Stimulated activated naive B cell treated with anti-CD40 and anti-IgM and Interleukin-4, amounts not matched to agents 10 μg/mL and 1 μg/mL and 100 μg/mL, for 72 hours (primary cell): ENCODE measurements at regions not wholly inside any gene's neighbourhood (a gene's known extent, or its start where the extent isn't known, plus 50 kb on each side); places are given as distances from the start of the nearest gene placed in this dataset.

Experiments used
- ATAC-seq, 2 donors: fragments of 150-1000 bp; cut with Tn5 transposase; replicated peaks; 2 replicates each; pipeline ENCODE4 v1.10.0; 2021; ENCODE audit warnings: moderate library complexity in 1 of 2
- DNase-seq: peaks from one replicate; pipeline ENCODE4 v3.0.0; 2021
- H3K27ac Mint-ChIP-seq: one replicate; pipeline ENCODE4 v1.8.0; 2022; ENCODE audit warnings: mild to moderate bottlenecking, mixed read lengths
- H3K27me3 Mint-ChIP-seq, 2 donors: one replicate each; pipeline ENCODE4 v1.8.0; 2022; ENCODE audit warnings: mixed read lengths in 2 of 2
- H3K36me3 Mint-ChIP-seq, 2 donors: one replicate each; pipeline ENCODE4 v1.8.0; 2022; ENCODE audit warnings: mixed read lengths in 2 of 2, mild to moderate bottlenecking in 1 of 2
- H3K4me1 Mint-ChIP-seq, 2 donors: one replicate each; pipeline ENCODE4 v1.8.0; 2022; ENCODE audit warnings: mixed read lengths in 2 of 2, mild to moderate bottlenecking in 1 of 2
- H3K4me3 Mint-ChIP-seq, 2 donors: one replicate each; pipeline ENCODE4 v1.8.0; 2022; ENCODE audit warnings: mild to moderate bottlenecking in 2 of 2, mixed read lengths in 2 of 2, moderate library complexity in 1 of 2
- H3K9me3 Mint-ChIP-seq, 2 donors: one replicate each; pipeline ENCODE4 v1.8.0; 2022; ENCODE audit warnings: mixed read lengths in 2 of 2, mild to moderate bottlenecking in 1 of 2

GRCh38 chr11:29281271-29281777 is 735.5 kb downstream of the KCNA4 start:
- H3K4me3 Mint-ChIP-seq = no peak overlapping the region
- ATAC-seq = no peak
- no peaks in the 10 kb centered on the region for H3K4me1 Mint-ChIP-seq
- DNase-seq = no peak
- H3K9me3 Mint-ChIP-seq = peaks cover 0 to 3% of the 10 kb centered on the region in 2 donors
- H3K36me3 Mint-ChIP-seq = no peaks in the 10 kb centered on the region
- H3K27me3 Mint-ChIP-seq = no peaks in the 10 kb centered on the region
- H3K27ac Mint-ChIP-seq = no peak overlapping the region

GRCh38 chr11:29280452-29280851 is 736.4 kb downstream of the KCNA4 start:
- no peak for DNase-seq
- peaks cover 0 to 3% of the 10 kb centered on the region in 2 donors for H3K9me3 Mint-ChIP-seq
- no peak for ATAC-seq

DNA sequence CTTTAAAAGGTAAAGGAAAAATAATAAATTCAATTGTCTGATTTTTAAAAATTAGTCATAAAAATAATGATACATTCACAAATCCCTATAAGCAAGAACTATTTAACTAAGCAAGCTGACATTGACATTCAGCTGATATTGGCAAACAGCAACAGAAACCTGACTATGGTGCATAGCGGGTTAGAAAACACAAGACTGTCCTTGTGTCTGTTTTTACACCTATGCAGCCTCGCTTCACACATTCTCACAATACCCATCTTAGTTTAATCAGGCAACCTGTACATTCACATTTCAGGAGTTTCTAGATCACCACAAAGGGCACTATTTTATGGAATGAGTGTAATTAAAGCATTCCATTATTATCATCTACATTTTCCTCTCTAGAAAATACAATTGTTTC is 737.1 kb downstream of the KCNA4 start:
- Mint-ChIP-seq H3K4me3 (no peak overlapping the region), H3K27ac (no peak overlapping the region), H3K9me3 (peaks cover 0 to 1% of the 10 kb centered on the region in 2 donors), H3K4me1 (no peaks in the 10 kb centered on the region), H3K27me3 (no peaks in the 10 kb centered on the region), H3K36me3 (no peaks in the 10 kb centered on the region)
- DNase-seq = no peak
- no peak for ATAC-seq

More at GRCh38 chr11:29280452-29280851, 736.4 kb downstream of the KCNA4 start:
- Mint-ChIP-seq H3K27me3 (no peaks in the 10 kb centered on the region), H3K27ac (no peak overlapping the region), H3K4me3 (no peak overlapping the region), H3K4me1 (no peaks in the 10 kb centered on the region), H3K36me3 (no peaks in the 10 kb centered on the region)

DNA sequence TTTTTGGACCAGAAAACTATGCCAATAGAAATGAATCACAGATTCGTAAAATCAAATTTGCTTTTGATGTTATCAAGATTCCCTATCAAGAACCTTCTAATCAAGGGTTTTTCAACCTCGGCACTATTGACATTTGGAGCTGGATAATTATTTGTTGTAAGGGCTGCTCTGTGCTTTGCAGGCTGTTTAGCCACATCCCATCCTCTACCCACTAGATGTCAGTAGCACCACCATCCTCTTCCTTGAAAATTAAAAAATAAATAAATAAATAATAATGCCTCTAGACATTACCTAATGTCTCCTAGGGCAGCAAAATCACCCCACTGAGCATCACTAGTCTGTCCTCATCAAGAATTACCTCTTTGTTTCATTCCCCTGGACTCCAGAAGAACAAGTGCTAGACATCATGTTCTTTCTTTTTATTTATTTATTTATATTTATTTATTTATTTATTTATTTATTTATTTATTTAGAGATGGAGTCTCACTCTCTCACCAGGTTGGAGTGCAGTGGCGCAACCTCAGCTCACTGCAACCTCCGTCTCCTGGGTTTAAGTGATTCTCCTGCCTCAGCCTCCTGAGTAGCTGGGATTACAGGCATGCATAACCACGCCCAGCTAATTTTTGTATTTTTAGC is 744.7 kb downstream of the KCNA4 start:
- Mint-ChIP-seq H3K4me3 (no peak overlapping the region), H3K36me3 (no peaks in the 10 kb centered on the region), H3K27ac (no peak overlapping the region), H3K4me1 (no peaks in the 10 kb centered on the region), H3K27me3 (no peaks in the 10 kb centered on the region), H3K9me3 (peaks cover 0 to 3% of the 10 kb centered on the region in 2 donors)
- ATAC-seq (no peak), DNase-seq (no peak)

DNA sequence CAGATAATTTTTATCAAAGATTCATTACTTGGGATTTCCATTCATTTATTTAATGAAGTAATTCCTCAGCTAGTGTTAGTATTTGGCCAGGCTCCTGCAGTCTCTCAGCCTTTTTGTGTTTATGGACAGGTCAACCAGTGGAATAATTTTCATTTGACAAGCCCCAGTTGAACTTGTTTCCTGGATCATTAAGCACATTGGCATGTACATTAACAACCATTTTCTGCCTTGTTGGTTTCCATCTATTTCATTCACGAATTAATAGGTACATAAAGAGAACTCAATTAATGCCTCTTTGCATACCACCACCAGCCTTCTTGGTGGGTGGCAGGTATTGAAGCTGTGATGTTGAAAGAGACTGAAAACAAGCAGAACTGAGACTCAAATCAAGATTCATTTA is 745.2 kb downstream of the KCNA4 start:
- ATAC-seq (no peak), DNase-seq (no peak)
- Mint-ChIP-seq H3K9me3 (peaks cover 0 to 3% of the 10 kb centered on the region in 2 donors), H3K4me1 (no peaks in the 10 kb centered on the region), H3K4me3 (no peak overlapping the region), H3K27ac (no peak overlapping the region), H3K27me3 (no peaks in the 10 kb centered on the region), H3K36me3 (no peaks in the 10 kb centered on the region)

DNA sequence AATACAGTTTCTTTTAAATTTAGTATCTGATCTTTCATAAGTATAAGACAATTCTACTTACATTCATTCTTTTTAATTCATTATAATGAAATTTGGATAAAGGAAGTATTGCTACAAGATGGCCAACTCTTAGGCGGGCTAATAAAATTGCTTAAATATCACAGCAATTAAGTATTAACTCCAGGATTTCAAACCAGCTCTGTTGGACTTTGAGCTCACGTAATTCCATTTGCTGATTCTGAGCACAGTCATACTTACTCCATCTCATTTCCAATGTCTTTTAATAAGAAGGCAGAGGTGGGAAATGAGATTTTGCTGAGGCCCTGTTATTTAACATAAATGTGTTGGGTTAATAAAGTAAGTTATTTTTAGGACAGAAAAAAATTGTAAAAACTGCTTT is 748.1 kb downstream of the KCNA4 start:
- Mint-ChIP-seq H3K9me3 (peaks cover 1 to 3% of the 10 kb centered on the region in 2 donors), H3K27ac (no peak overlapping the region), H3K4me3 (no peak overlapping the region), H3K27me3 (no peaks in the 10 kb centered on the region), H3K4me1 (no peaks in the 10 kb centered on the region), H3K36me3 (no peaks in the 10 kb centered on the region)
- DNase-seq (no peak), ATAC-seq (no peak)

- Mint-ChIP-seq H3K4me3 (no peak overlapping the region), H3K9me3 (peaks cover 3 to 4% of the 10 kb centered on the region in 2 donors), H3K27me3 (no peaks in the 10 kb centered on the region), H3K27ac (no peak overlapping the region), H3K36me3 (no peaks in the 10 kb centered on the region), H3K4me1 (no peaks in the 10 kb centered on the region)
- no peak for DNase-seq
- ATAC-seq = no peak
Measured at GRCh38 chr11:29265792-29266191, 751.0 kb downstream of the KCNA4 start.

DNA sequence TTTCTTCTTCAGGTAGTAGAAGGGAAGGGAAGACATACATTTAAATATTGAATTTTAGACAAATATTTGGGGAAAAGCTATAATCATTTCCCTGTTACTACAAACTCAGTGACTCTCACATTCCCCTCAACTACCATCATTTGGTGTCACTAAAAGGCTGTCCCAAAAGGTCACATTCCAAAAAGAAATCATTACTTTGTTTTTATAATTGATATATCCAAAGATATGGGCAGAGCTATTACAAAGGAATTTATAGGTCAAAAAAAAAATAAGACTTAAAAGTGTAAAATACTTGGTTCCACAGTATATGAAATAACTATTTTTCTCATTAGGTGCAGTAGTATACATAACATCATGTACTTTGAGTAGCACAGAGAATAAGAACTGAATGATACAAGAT is 751.4 kb downstream of the KCNA4 start:
- ATAC-seq (no peak), DNase-seq (no peak)
- Mint-ChIP-seq H3K4me1 (no peaks in the 10 kb centered on the region), H3K36me3 (no peaks in the 10 kb centered on the region), H3K4me3 (no peak overlapping the region), H3K27me3 (no peaks in the 10 kb centered on the region), H3K27ac (no peak overlapping the region), H3K9me3 (peaks cover 3 to 4% of the 10 kb centered on the region in 2 donors)

DNA sequence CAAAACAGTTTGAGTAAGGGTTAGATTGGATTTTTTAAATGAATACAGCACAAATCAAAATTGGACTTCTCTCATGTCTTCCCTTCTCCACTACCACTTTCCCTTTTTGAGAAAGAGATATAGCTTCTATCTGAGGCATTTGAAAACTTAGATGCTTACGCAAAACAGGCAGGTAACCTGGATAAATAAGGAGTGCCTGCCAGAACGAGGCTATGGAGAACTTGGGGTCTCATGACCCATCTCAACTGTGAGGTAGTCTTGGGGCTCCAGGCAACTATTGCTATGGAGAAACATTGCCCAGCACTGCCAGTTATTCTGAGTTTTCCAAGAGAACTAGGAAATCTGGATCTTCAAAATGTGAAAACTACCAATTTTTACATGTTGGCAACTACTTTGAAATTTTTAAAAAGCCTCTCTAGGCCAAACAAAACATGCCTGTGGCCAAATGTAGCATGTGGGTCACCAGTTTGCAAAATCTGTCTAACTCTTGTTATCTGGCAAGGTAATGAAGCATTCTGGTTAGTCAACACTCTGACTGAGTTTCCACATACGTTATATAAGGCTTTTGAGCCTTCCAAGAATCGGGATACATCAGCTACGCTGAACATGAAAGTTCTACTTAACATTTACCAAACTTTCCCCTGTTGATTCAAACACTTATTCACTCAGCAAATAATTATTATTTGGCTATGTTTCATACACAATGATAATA is 752.7 kb downstream of the KCNA4 start:
- H3K4me3 Mint-ChIP-seq = no peak overlapping the region
- H3K9me3 Mint-ChIP-seq = peaks cover 0 to 4% of the 10 kb centered on the region in 2 donors
- H3K36me3 Mint-ChIP-seq = no peaks in the 10 kb centered on the region
- DNase-seq = no peak
- ATAC-seq = no peak
- no peaks in the 10 kb centered on the region for H3K4me1 Mint-ChIP-seq
- no peaks in the 10 kb centered on the region for H3K27me3 Mint-ChIP-seq
- H3K27ac Mint-ChIP-seq = no peak overlapping the region

DNA sequence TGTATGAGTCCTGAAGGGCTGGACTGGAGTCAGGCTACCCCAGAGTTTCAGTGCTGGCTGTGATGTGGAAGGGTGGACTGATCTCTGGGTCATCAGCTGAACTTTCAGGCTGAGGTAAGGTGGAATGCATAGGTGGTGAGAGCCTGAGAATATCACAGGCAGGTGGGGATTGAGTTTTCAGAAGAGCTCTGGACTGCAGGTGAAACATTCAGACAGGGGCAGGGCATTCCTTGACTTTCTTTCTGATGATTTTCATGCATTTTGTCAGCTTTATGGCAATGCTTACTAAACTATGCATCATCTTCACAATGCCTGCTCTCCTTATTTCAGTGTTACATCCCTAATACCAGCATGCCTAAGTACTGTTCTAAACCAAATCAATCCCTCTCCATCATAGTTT is 755.0 kb downstream of the KCNA4 start:
- H3K27ac Mint-ChIP-seq = no peak overlapping the region
- H3K4me3 Mint-ChIP-seq = no peak overlapping the region
- ATAC-seq = no peak

DNA sequence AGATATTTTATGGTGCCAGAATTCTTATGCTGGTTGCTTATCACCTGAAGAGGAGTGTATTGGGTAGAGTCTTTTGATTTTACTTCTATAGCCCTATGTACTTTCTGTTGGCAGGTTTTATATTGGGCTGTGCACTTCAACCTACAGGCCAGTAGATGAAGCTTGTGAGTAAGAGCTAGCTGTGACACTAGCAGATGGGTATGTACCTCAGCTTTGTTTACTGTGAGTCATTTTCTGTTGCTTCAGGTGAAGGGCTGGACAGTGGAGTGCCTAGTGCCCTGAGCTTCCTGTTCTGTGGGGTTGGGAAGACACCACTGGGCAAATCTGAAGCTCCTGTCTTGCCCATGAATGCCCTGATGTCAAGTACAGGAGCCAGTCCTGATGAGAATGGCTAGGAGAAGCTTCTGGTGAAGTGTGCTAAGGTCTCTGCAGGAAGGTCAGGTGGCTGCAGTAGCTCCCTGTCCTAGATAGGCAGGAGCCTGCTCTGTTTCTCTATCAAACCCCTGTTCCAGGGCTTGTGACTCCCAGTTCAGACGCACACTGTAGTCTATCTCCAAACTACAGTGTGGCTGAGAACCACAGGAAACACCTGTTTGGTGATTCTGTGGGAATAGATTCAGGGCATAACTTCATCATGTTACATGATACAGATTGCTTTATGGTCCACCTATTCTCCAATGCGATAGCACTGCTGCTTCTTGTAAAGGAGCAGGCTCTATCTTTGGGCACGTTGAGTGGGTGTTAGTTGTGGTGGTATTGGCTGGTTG is 755.7 kb downstream of the KCNA4 start:
- Mint-ChIP-seq H3K4me1 (no peaks in the 10 kb centered on the region), H3K9me3 (peaks cover 2 to 11% of the 10 kb centered on the region in 2 donors), H3K4me3 (no peak overlapping the region), H3K27ac (no peak overlapping the region), H3K27me3 (no peaks in the 10 kb centered on the region), H3K36me3 (no peaks in the 10 kb centered on the region)
- no peak for DNase-seq
- no peak for ATAC-seq

More for the DNA sequence above, 755.0 kb downstream of the KCNA4 start:
- H3K9me3 Mint-ChIP-seq = peaks cover 0 to 10% of the 10 kb centered on the region in 2 donors
- no peaks in the 10 kb centered on the region for H3K27me3 Mint-ChIP-seq
- no peaks in the 10 kb centered on the region for H3K36me3 Mint-ChIP-seq
- H3K4me1 Mint-ChIP-seq = no peaks in the 10 kb centered on the region
- DNase-seq = no peak

DNA sequence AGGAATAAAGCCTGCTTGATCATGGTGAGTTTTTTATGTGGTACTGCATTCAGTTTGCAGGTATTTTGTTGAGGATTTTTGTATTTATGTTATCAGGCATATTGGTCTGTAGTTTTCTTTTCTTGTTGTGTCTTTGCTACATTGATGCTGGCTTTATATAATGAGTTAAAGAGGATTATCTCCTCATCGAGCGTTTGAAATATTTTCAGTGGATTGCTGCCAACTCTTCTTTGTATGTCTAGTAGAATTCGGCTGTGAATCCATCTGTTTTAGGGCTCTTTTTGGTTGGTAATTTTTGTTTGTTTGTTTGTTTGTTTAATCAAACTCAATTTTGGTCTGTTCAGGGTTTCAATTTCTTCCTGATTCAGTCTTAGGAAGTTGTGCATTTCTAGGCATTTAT is 758.4 kb downstream of the KCNA4 start:
- Mint-ChIP-seq H3K27ac (no peak overlapping the region), H3K27me3 (no peaks in the 10 kb centered on the region), H3K4me1 (no peaks in the 10 kb centered on the region), H3K9me3 (peaks cover 4 to 10% of the 10 kb centered on the region in 2 donors), H3K36me3 (no peaks in the 10 kb centered on the region), H3K4me3 (no peak overlapping the region)
- ATAC-seq (no peak), DNase-seq (no peak)

DNA sequence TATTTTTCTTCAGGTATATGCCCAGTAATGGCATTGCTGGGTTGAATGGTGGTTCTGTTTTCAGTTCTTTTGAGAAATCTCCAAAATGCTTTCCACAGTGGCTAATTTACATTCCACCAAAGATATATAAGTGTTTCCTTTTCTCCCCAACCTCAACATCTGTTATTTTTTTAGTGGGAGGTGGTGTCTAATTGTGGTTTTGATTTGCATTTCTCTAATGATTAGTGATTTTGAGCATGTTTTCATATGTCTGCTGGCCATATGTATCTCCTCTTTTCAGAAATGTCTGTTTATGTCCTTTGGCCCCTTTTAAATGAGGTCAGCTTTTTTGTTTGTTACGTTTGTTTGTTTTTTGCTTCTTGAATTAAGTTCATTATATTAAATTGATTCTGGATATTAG is 760.2 kb downstream of the KCNA4 start:
- Mint-ChIP-seq H3K4me3 (no peak overlapping the region), H3K4me1 (no peaks in the 10 kb centered on the region), H3K27ac (no peak overlapping the region), H3K27me3 (no peaks in the 10 kb centered on the region), H3K9me3 (peaks cover 9 to 12% of the 10 kb centered on the region in 2 donors), H3K36me3 (no peaks in the 10 kb centered on the region)
- DNase-seq (no peak), ATAC-seq (no peak)

DNA sequence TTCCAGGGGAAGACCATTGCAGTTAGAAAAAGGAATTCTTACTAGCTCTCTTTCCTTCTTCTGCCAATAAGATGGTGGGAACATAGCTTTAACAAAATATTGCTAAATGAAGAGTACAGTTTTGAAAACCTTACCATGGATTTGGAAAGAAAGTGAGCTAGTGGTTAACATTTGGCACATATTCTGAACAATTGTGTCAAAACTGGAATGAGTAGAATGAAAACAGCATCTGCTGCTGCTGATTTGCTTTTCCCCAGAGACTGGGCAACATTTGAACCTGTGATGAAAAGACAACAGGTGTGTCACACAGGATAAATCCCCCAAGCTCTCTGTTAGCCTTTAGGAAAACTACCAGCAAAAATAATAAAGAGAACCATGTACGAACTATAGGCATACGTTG is 761.4 kb downstream of the KCNA4 start:
- Mint-ChIP-seq H3K36me3 (no peaks in the 10 kb centered on the region), H3K4me1 (no peaks in the 10 kb centered on the region), H3K27me3 (no peaks in the 10 kb centered on the region), H3K9me3 (peaks cover 10 to 16% of the 10 kb centered on the region in 2 donors), H3K27ac (no peak overlapping the region), H3K4me3 (no peak overlapping the region)
- ATAC-seq (no peak), DNase-seq (no peak)
